PC-3 (cell line): ENCODE measurements at regions not wholly inside any gene's neighbourhood (a gene's known extent, or its start where the extent isn't known, plus 50 kb on each side); places are given as distances from the start of the nearest gene placed in this dataset.

Source experiments
- ATAC-seq: fragments of 200-7000 bp; cut with Tn5 transposase; 2 replicates; pipeline ENCODE4 v1.9.1; 2020; ENCODE audit warnings: mild to moderate bottlenecking, moderate library complexity
- BruUV-seq: library from RNA; stranded (reverse); fragments of 400-500 nt; replicated peaks from 2 replicates; lab custom pipeline; 2021; lab: Mats Ljungman, UMichigan
- CTCF ChIA-PET: fragments of 300-600 bp; sonication (Branson Sonifier 250); formaldehyde crosslinking; loops from one replicate; lab custom pipeline; 2022; ENCODE audit warnings: antibody characterized with exemption; lab: Charles Lee
- POLR2A ChIA-PET: fragments of 300-600 bp; sonication (Branson Sonifier 250); formaldehyde crosslinking; loops from one replicate; lab custom pipeline; 2022; ENCODE audit warnings: antibody characterized with exemption; ENCODE audit not compliant: unreplicated experiment; lab: Charles Lee
- DNase-seq: peaks from one replicate; pipeline ENCODE4 v3.0.0-alpha.2; 2015
- H2AFZ ChIP-seq: fragments of 300-600 bp; sonication (generic); 2 replicates; pipeline ENCODE4 v1.6.0; 2016; ENCODE audit warnings: antibody characterized with exemption, low read length
- H3F3A ChIP-seq: fragments of 300-600 bp; sonication (generic); one replicate; pipeline ENCODE4 v1.6.0; 2017; ENCODE audit warnings: antibody characterized with exemption, low read length, control low read depth, mild to moderate bottlenecking; ENCODE audit not compliant: unreplicated experiment
- H3K27ac ChIP-seq: fragments of 300-600 bp; sonication (generic); 2 replicates; pipeline ENCODE4 v1.5.1; 2016; ENCODE audit warnings: mild to moderate bottlenecking, low read length
- H3K27me3 ChIP-seq: fragments of 300-600 bp; sonication (generic); 2 replicates; pipeline ENCODE4 v1.6.1; 2016; ENCODE audit warnings: low read length, mixed read lengths
- H3K36me3 ChIP-seq: fragments of 300-600 bp; sonication (generic); 2 replicates; pipeline ENCODE4 v1.6.1; 2016; ENCODE audit warnings: low read depth, mixed run types, low read length, mixed read lengths
- H3K4me1 ChIP-seq: fragments of 300-600 bp; sonication (generic); 2 replicates; pipeline ENCODE4 v1.5.1; 2016; ENCODE audit warnings: low read length; ENCODE audit not compliant: insufficient read depth
- H3K4me2 ChIP-seq: fragments of 300-600 bp; sonication (generic); 2 replicates; pipeline ENCODE4 v1.6.0; 2016; ENCODE audit warnings: low read length
- H3K4me3 ChIP-seq: fragments of 300-600 bp; sonication (generic); 2 replicates; pipeline ENCODE4 v1.5.1; 2016; ENCODE audit warnings: mild to moderate bottlenecking, low read length, mixed read lengths
- H3K79me2 ChIP-seq: fragments of 300-600 bp; sonication (generic); 2 replicates; pipeline ENCODE4 v1.6.1; 2017; ENCODE audit warnings: low read length, mixed read lengths
- H3K9ac ChIP-seq: fragments of 300-600 bp; sonication (generic); 2 replicates; pipeline ENCODE4 v1.6.0; 2016; ENCODE audit warnings: mild to moderate bottlenecking, low read length
- H3K9me2 ChIP-seq: fragments of 300-600 bp; sonication (generic); replicated peaks from 2 replicates; pipeline ENCODE4 v1.6.1; 2016; ENCODE audit warnings: mixed run types, low read length, mixed read lengths
- H3K9me3 ChIP-seq: fragments of 300-600 bp; sonication (generic); 2 replicates; pipeline ENCODE4 v1.6.1; 2016; ENCODE audit warnings: low read length, mixed read lengths
- H4K20me1 ChIP-seq: fragments of 300-600 bp; sonication (generic); 2 replicates; pipeline ENCODE4 v1.6.1; 2016; ENCODE audit warnings: low read length, mixed read lengths
- CTCF ChIP-seq: fragments of 300-600 bp; sonication (generic); conservative IDR thresholded peaks from 2 replicates; pipeline ENCODE4 v1.5.1; 2017; ENCODE audit warnings: antibody characterized with exemption, low read depth, mild to moderate bottlenecking, low read length
- EZH2 ChIP-seq: fragments of 300-600 bp; sonication (generic); IDR thresholded peaks from one replicate; pipeline ENCODE4 v1.6.1; 2017; ENCODE audit warnings: antibody characterized with exemption, mild to moderate bottlenecking, low read length; ENCODE audit not compliant: unreplicated experiment
- EZH2phosphoT487 ChIP-seq: fragments of 300-600 bp; sonication (generic); IDR thresholded peaks from 2 replicates; pipeline ENCODE4 v1.6.1; 2018; ENCODE audit warnings: mild to moderate bottlenecking, antibody characterized with exemption, low read length, borderline replicate concordance
- intact Hi-C: fragments of 100-400 bp; cut with micrococcal nuclease; formaldehyde crosslinking; loops from 2 replicates; pipeline ENCODE4 v1.9.0; 2023

GRCh38 chr18:30694773-30695172 lies 347.8 kb downstream of the DSC3 start:
- H3K9ac ChIP-seq = no peak overlapping the region
- H3K36me3 ChIP-seq = no peaks in the 10 kb centered on the region
- no peaks in the 10 kb centered on the region for H3F3A ChIP-seq
- no peak overlapping the region for H3K4me3 ChIP-seq
- ATAC-seq (no peak), DNase-seq (no peak)
- no peaks in the 10 kb centered on the region for H3K4me1 ChIP-seq
- H3K4me2 ChIP-seq = no peak overlapping the region
- no TSS peak for BruUV-seq
- intact Hi-C loops = no loop called here
- no peaks in the 10 kb centered on the region for H3K79me2 ChIP-seq
- H3K9me2 ChIP-seq = no peaks in the 10 kb centered on the region
- H3K27ac ChIP-seq = no peak overlapping the region
- TF ChIP-seq EZH2phosphoT487 (no peak), EZH2 (no peak), CTCF (no peak)
- no peak overlapping the region for H2AFZ ChIP-seq
- no peaks in the 10 kb centered on the region for H4K20me1 ChIP-seq
- H3K27me3 ChIP-seq = no peaks in the 10 kb centered on the region
- H3K9me3 ChIP-seq = no peaks in the 10 kb centered on the region
- CTCF ChIA-PET = no interaction called here
- POLR2A ChIA-PET = no interaction called here

GRCh38 chr18:30689216-30689615 lies 353.3 kb downstream of the DSC3 start:
- no peaks in the 10 kb centered on the region for H3K79me2 ChIP-seq
- H3K27ac ChIP-seq = no peak overlapping the region
- no peak overlapping the region for H3K9ac ChIP-seq
- no peaks in the 10 kb centered on the region for H3K36me3 ChIP-seq
- no peak for TF ChIP-seq CTCF
- TF ChIP-seq EZH2 = no peak
- TF ChIP-seq EZH2phosphoT487 = no peak
- H3K9me2 ChIP-seq = no peaks in the 10 kb centered on the region
- H4K20me1 ChIP-seq = no peaks in the 10 kb centered on the region
- no peak overlapping the region for H3K4me2 ChIP-seq
- no peaks in the 10 kb centered on the region for H3K4me1 ChIP-seq
- ChIA-PET POLR2A (no interaction called here), CTCF (no interaction called here)
- BruUV-seq = no TSS peak
- DNase-seq (no peak), ATAC-seq (no peak)
- H3K4me3 ChIP-seq = no peak overlapping the region
- no peaks in the 10 kb centered on the region for H3K9me3 ChIP-seq
- intact Hi-C loops = no loop called here
- no peaks in the 10 kb centered on the region for H3K27me3 ChIP-seq
- no peak overlapping the region for H2AFZ ChIP-seq
- no peaks in the 10 kb centered on the region for H3F3A ChIP-seq

GRCh38 chr18:30687501-30687900 lies 355.0 kb downstream of the DSC3 start:
- Histone ChIP-seq H3K9ac (no peak overlapping the region), H3K4me1 (no peaks in the 10 kb centered on the region), H4K20me1 (no peaks in the 10 kb centered on the region), H3K27ac (no peak overlapping the region), H3K4me2 (no peak overlapping the region), H3K27me3 (no peaks in the 10 kb centered on the region), H3K36me3 (no peaks in the 10 kb centered on the region), H3K4me3 (no peak overlapping the region), H3K9me3 (no peaks in the 10 kb centered on the region), H3K79me2 (no peaks in the 10 kb centered on the region), H2AFZ (no peak overlapping the region), H3K9me2 (no peaks in the 10 kb centered on the region), H3F3A (no peaks in the 10 kb centered on the region)
- no peak for ATAC-seq
- DNase-seq = no peak
- POLR2A ChIA-PET = no interaction called here
- TF ChIP-seq EZH2phosphoT487 (no peak), EZH2 (no peak), CTCF (no peak)
- CTCF ChIA-PET = no interaction called here
- intact Hi-C loops = no loop called here
- no TSS peak for BruUV-seq
